Endothelial cell of umbilical vein (primary cell): ENCODE measurements at regions not wholly inside any gene's neighbourhood (a gene's known extent, or its start where the extent isn't known, plus 50 kb on each side); places are given as distances from the start of the nearest gene placed in this dataset.

Experiments
- CTCF ChIP-seq, 2 donors: IDR thresholded peaks; 1 replicate in 1 of 2; 2 replicates in 1 of 2; pipeline ENCODE4 v1.5.1; 2011; ENCODE audit warnings: low read length in 2 of 2, mild to moderate bottlenecking in 2 of 2, moderate library complexity in 2 of 2, control low read depth in 1 of 2, inconsistent platforms in 1 of 2, low read depth in 1 of 2; ENCODE audit not compliant: insufficient read depth in 1 of 2; ENCODE audit errors: extremely low read depth in 1 of 2
- EZH2 ChIP-seq: IDR thresholded peaks from 2 replicates; pipeline ENCODE4 v1.6.1; 2012; ENCODE audit warnings: borderline replicate concordance, low read depth, mild to moderate bottlenecking, moderate library complexity, low read length, inconsistent platforms; ENCODE audit not compliant: severe bottlenecking
- MYC ChIP-seq: IDR thresholded peaks from one replicate; pipeline ENCODE4 v1.6.1; 2011; ENCODE audit warnings: mild to moderate bottlenecking, low read depth, low read length
- POLR2A ChIP-seq: IDR thresholded peaks from 2 replicates; pipeline ENCODE4 v1.6.1; 2012; ENCODE audit warnings: low read depth, mild to moderate bottlenecking, control low read depth, low read length
- POLR2AphosphoS5 ChIP-seq: IDR thresholded peaks from 2 replicates; pipeline ENCODE4 v1.6.1; 2012; ENCODE audit warnings: low read depth, mild to moderate bottlenecking, control low read depth, low read length, moderate library complexity; ENCODE audit not compliant: insufficient read depth

DNA sequence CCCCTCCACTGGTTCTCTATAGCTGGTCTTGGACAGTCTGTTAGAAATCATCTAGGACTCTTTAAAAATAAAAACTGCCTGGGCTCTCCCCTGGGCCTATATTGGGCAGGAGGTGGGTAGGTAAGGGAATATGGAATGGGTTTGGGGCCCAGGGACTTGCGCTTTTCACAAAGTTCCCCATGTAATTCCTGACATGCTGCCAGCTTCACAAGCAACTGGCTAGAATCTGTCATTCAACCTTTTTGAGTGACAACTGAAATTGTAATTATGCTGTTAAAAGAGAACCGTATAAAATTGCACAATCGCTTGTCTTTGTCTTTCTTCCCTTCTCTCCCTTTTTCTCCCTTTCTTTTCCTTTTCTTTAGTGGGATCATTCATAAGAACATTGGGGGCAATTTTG is 603.1 kb downstream of the EBF1 start:
- TF ChIP-seq POLR2A: no peak
- no peak for TF ChIP-seq CTCF (IDR thresholded peaks at IDR 0.05; ENCODE audit: extremely low read depth in 1 of 2, insufficient read depth in 1 of 2, low read depth in 1 of 2, low read length in 2 of 2)
- no peak for TF ChIP-seq POLR2AphosphoS5
- no peak for TF ChIP-seq MYC
- no peak for TF ChIP-seq EZH2
